HG03442 (cell line): ENCODE measurements at regions not wholly inside any gene's neighbourhood (a gene's known extent, or its start where the extent isn't known, plus 50 kb on each side); places are given as distances from the start of the nearest gene placed in this dataset.
"Not testable (repeated sequence)": the region's sequence is repeated elsewhere in the genome, so short reads cannot be mapped to it uniquely, and the experiment has no call there.

Source experiments
- ATAC-seq: cut with Tn5 transposase; IDR thresholded peaks from one replicate; pipeline ENCODE4 v1.9.1; 2021; ENCODE audit warnings: mild to moderate bottlenecking, moderate library complexity; ENCODE audit not compliant: unreplicated experiment

DNA sequence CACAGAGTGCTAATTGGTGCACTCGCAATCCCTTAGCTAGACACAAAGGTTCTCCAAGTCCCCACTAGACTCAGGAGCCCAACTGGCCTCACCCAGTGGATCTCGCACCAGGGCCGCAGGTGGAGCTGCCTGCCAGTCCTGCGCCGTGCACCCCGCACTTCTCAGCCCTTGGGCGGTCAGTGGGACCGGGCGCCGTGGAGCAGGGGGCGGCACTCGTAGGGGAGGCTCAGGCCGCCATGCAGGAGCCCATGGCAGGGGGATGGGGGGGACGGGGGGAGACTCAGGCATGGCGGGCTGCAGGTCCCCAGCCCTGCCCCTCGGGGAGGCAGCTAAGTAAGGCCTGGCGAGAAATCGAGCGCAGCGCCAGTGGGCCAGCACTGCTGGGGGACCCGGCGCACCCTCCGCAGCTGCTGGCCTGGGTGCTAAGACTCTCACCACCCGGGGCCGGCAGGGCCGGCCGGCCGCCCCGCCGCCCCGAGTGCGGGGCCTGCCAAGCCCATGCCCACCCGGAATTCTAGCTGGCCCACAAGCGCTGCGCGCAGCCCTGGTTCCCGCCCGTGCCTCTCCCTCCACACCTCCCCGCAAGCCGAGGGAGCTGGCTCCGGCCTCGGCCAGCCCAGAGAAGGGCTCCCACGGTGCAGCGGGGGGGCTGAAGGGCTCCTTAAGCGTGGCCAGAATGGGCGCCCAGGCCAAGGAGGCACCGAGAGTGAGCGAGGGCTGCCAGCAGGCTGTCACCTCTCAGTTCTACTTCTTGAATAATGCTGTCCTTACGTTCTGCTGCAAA is 258.2 kb downstream of the GALC start:
- not testable (repeated sequence) for ATAC-seq

DNA sequence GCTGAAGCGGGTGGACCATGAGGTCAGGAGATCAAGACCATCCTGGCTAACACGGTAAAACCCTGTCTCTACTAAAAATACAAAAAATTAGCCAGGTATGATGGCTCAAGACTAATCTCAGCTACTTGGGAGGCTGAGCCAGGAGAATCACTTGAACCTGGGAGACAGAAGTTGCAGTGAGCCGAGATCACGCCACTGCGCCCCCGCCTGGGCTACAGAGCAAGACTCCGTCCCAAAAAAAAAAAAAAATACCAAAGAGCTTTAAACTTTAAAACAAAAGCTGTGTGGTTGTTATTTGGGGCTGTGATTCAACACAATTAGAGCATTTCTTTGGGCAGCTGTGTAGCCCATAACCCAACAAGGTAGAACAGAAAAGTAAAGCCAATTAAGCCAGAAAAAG is 259.9 kb downstream of the GALC start:
- ATAC-seq: not testable (repeated sequence)

DNA sequence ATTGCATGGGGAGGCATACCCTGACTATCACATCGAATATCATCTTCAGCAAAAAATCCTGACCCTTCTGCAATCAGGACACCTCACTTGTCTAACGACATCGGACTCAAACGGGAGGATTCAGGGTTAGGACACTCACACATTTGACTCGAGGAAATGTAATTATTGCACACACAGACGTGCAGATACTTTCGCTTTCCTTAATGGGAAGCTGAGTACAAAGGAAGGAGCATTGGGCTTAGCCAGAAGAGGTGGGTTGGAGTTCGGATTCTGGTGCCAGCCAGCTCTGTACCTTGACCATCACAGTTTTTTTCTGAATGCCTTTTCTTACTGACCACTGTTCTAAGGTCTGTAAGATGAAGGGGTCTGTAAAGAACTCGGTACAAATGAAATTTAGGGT is 260.4 kb downstream of the GALC start:
- ATAC-seq: no peak

DNA sequence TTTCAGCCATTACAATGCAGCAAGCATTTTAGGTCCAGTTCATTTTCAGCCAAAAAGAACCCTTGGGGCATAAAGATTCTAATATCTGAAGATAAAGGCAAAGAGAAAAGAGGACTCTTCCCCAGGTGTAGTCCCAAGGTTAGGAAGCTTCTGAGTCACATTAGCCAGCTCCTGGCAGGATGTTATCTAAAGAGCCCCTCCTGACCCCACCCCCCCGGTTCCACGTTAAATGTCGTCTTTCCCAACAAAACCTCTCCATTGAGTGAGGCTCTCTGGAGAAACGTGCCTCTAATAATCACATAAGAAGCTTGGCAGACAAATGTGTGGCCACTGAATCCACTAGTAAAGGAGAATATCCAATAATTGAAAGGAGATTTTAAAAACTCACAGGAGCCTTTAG is 267.7 kb downstream of the GALC start:
- ATAC-seq: no peak

DNA sequence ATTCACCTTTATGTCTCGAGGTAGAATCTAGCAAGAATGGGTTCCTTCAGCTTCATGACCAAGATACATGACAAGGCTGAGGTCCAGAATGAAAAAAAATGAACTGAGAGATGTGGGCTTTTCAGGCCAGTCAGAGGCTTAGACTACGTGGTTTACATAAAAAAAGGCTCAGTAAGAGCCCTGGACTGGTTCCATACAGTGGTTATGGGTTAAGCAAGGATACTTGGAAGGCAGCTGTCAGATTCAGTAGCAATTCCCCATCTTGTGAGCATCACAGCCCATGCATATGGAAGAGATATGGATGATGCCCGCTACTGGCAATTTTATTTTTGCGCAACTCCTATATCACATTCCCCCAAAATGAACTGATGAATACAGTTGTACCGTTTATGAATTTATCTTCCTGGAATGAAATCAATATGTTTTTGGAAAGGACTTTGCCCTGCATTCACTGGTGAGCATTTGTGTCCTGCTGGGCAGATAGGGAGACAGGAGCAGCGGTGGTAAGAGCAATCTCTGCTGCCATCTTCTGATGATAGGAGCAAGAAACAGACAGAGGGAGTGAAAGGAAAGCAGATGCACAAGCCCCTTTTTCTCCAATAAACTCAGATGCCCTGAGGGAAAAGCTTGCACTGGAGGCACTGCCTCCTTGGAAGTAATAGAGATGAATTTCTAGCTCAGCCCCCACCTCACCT is 280.4 kb downstream of the GALC start:
- no peak for ATAC-seq

DNA sequence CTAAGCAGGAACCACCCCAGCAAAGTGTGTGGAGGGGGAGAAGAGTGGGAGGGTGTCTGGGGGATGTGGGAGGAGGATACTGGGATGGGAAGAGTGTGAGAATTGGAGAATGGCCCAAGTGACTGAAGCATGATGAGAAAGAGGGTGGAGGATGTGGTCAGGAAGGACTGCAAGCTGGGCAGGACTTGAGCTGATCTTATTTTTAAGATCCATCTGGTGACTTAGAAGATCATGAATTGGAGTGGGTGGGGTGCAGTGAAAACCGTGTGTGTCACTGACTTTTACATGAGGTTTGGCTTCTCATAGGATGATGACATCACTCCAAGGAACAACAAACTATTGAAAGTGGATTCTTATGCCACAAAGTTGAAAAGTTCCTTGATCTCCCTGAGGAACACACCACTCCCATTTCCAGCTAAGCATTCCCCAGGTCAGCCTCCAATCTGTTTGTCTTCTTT is 287.5 kb downstream of the GALC start:
- ATAC-seq: no peak

DNA sequence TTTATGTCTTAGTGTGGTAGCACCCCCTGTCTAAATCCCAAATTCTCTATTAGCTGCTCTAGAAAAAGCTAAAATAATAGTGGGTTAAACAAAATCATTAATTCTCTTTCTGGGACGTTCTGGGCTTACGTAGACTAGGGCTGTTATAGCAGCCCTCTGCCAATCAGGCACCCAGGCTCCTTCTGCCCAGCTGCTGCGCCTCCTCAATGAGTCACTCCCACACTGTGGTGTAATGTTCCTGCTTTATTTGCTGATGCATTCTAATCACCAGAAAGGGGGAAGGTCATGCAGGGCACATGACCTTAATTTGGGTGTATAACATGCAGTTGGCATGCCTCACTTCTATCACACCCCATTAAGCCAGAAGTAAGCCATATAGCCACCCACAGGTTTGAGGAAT is 294.5 kb downstream of the GALC start:
- no peak for ATAC-seq

DNA sequence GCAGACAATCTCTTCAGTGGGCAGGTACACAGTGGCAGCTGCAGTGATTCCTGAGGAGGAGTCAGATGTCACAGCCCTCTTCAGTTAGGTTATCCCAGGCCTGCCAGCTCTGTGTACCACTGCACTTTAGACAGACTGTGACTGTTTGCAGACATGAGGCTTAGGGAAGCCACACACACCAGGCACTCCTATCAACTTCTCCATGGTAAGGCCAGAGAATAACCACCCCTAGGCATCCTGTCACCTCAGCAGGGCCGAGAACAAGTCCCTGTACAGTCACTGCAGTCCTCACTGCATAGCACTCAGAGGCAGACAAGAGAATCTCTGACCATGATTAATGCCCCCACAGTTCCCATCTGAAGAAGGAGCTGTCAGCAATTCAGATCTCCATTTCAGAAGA is 296.5 kb downstream of the GALC start:
- no peak for ATAC-seq

DNA sequence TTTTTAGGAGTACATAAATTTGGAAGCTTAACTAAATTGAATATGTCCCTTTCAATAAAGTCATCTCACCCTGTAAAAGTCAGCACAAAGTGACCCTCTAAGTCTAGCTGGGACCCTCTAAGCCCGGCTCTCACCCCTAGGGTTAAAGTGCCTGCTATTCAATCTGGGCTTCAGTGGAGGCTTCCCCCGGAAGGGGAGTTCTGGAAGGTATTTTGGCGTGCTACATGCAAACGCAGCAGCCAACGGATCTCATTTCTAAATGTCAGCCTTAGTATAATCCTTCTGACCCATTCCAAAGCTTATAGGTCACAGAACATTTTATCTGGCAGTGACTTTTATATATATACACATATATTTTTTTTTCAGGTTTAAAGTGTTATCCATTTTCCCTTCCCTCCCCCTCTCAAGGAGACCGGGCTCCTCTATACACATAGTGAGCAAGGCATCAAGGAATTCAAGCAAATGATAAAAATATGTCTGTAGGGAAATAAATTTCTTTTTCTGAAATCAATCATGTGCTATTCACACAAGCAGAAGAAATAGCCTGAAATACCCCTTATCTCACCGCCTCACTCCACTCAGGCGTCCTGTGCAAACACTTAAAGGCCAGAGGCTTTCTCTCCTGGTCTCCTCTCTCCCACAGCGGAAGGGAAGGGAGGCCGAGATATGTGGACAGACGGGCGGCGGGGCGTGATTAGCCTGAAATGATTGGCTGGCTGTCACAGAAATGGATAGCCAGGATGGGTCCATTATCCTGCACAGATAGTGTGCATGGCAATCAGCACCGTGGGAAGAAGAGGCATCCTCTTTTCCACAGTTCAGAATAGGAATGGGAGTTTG is 301.7 kb downstream of the GALC start:
- ATAC-seq: no peak

DNA sequence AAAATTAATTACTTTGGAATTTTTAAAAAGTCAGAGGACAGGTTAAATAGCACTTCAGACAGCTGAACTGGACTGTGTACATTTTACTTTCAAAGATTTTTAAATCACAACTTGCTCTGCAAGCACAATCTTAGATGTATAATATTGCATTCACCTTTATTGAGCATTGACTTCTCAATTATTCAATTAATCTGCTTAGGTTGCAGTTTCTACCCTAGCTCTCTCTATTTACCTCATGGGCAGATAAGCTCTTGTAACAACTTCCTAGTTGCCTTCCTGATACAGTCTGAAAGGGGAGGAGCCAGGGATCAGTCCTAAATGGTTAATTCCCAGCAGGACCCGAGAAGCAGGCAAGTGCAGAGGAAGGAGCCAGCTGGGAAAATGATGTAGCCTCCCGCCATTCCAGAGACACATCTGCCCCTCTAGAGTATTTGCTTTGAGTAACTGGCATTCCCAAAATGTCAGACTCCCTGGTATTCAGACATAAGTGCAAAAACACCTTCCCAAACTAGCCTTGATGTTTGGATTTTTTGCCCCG is 302.8 kb downstream of the GALC start:
- no peak for ATAC-seq

DNA sequence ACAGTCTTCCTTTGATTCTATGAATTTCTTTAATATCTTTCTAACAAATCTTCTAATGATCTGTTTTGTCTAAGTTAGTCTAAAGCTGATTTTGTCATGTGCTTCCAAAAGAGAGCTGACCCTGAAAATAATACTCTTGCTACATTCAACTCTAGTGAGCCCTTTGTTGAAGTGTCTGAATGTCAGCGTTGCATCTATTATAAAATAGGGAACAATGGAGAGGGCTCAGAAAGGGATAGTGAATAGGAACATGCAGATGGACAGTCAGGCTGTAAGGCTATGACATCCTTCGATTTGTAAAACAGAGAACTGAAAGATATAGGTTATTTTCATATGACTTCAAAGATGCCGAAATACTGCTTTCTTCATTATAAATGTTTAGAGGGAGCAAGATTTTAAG is 304.5 kb downstream of the GALC start:
- no peak for ATAC-seq

DNA sequence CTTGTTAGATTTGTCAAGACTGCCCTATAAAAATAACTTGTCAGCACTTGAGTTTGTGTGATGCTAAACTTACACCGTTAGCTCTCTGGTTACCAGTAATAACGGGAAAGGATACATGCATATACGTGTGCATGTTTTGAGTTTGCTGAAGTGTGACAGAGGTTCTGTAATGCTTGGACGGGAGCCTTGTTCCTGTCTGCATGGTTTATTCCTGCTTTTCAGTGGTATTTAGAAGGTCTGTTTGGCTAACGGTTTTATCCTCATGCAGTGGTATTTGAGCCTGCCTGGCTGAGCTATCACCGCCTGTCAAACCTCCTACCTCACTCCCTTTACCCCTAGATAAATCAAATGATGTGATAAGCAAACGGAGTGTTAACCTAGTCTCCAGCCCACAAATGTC is 305.6 kb downstream of the GALC start:
- ATAC-seq: no peak

DNA sequence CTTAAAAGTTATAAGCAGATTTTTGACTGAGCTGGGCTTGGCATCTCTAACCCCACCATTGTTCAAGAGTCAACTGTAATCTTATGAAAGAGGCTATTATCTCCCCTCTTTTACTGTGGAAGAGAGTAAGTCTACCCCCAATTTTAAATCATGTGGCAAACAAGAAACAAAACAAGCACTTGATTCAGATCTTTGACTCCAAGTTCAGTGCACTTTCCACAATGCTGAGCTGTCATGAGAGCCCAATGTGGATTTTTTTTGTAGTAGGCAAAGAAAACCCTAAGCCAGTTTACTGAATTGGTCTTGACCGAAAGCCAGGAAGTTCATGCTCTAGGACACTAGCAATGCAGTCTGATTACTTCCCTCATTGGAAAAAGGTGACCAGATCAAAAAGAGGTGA is 306.2 kb downstream of the GALC start:
- ATAC-seq: no peak

DNA sequence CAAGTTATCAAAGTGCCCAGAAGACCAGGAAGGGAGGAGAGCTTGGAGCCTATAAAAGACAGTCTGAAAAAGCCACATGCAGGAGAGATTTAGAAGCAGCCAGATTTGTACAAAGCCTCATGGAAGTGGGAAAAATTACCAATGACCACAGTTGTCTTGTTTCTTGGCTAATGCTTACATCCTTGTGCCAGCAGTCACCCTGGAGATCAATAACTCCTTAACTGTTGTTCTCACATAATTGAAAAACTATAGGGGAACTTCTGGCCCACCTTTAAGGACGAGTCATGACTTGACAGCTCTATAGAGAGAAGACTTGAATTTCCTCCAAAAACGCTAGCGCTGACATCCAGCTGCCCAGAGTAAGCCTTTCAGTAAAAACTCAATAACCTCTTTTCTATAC is 313.1 kb downstream of the GALC start:
- no peak for ATAC-seq

DNA sequence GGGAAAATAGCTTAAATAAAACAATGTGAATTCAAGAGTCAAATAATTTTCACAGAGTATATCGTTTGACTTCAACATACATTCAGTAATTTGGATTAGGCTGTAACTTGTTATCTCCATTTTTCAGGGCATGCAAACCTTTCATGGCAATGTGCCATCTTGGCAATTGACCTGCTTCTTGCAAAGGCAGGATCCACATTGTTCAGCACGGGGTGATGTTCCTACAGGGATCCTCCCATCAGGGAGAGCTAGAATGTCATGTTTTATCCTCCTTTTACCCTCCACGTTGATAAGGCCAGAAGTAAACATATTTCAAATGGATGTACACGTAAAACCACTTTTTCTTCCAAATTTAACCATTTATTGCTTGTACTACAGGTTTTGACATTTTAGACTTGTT is 314.4 kb downstream of the GALC start:
- ATAC-seq: no peak

DNA sequence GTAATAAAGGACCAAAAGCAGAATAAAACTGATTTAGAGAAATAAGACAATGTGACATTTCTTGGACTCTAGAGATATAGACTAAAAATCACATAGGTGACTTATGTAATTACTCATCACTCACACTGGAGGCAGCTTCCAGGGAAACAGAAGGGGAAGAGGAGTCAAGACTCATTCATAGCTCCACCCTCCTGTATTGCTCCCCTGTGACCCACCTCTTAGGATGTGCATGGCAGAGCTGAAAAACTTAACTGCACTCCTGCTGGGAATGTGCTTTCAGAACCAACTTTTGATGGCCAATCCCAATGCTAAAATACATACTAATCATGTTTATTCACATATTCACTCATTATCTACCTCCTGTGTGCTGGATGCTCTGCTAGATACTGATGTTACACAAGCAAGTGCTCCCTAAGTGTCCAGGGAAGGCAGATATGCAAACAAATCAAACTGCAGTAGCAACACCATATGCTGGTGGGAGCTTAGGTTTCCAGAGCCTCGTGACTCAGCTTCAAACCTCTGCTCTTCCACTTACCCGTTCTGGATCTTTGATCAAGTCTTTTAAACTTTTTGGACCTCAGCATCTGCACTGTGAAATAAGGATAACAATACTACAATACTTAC is 316.1 kb downstream of the GALC start:
- ATAC-seq: no peak

DNA sequence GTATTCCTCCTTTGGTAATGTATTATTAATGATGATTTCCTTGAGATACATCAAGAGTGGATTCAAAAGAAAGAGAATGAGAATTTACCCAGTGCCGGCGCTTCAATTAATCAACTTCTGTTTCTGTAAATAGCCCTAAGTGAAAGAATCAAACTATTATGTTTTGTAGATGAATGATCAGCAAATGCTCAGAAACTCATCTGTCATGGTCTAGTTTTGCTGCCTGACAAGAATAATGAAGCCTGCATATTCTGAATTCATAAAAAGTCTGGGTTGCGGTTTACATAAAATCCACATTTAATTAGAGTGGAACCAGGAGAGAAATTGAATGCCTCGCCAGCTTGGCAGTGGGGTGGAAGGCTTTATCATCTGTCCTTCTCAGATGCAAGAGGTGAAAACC is 325.3 kb downstream of the GALC start:
- ATAC-seq: no peak

DNA sequence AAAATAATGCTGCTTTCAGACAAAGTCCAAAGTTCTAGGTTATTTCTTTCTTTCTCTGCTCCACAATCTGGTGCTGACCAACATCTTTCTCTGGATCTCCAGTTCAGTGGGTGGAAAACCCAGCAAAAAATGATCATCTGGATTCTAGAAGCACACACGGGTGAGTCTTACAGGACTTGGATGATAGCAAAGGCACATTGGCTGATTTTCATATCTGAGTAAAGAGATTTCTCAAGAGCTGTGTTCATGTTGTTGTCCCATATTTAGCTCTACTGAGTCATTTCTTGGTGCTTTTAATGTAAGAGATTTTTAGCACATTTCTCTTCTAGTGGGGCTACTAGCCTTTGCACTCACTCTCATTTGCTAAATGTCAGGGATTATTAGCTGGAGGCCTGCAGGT is 336.7 kb downstream of the GALC start:
- ATAC-seq: no peak

DNA sequence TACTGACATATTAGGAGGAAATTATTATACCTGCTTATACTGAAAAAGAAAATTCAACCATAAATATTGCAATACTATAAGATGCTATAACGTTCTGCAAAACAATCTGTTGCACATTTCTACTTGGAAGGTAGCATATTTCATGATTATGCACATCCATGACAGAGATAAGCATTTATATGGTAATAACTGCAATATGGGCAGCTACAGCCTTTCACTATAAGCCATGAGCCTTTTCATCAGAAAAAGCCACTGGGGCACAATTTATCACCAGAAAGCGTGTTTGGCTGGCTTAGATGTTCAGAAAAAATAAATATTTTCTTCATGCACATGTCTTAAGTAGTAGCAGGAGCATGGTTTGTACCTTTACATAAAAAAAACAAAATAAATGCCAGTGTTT is 340.7 kb downstream of the GALC start:
- ATAC-seq: no peak

DNA sequence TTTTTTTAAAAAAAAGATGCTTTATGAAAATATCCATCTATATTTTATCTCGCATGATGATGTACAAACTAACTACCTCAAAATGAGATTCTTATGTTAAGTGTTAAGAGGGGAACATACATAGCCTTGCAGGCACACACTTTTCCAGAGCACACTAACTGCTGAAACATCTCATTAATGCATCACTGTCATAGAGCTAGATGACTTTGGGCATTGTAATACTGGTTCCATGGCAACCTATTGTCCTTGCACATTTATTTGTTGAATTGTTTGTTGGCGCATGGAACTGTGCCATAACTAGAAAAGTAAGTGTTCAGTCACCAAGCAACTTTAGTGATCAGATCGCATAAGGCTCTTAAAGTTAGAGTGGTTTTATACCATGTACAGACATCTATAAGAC is 348.3 kb downstream of the GALC start:
- no peak for ATAC-seq

DNA sequence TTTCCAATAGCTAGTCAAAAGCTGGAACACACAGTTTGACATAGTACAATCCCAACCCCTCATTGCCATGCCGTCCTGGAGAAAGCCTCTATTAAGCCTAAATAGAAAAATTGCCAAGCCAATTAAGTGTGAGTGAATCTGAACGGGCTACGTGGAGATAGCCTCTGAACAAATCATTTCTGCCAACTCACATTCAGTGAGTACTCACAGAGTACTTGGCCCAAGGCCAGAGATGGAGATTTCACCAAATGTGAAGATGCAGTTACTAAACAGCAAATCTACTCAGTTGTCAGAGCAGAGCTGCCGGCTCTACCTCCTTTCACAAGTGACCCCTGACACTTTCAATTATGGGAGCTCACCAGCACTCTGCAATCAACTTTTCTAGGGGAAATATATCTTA is 350.0 kb downstream of the GALC start:
- ATAC-seq: no peak
